ENCODE measurements at regions not wholly inside any gene's neighbourhood (a gene's known extent, or its start where the extent isn't known, plus 50 kb on each side); places are given as distances from the start of the nearest gene placed in this dataset.

DNA sequence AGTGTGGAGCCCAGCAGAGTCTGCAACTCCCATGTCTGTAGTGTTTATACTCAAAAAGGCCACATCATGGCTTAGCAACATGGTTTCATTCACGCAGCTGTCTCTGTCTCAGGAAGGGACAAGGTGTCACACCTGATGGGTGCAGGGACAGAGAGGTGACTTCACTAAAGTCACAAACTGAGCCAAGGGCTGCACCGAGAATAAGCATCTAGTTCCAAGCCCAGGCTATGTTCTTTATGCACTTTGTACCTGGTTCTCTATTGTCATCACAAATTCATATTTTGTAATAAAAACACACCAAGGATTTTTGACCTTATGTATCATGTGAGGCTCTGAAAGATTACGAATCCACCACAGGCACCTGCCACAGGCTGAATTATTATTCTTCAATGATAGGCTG, 64.9 kb upstream of the STK32A start:
- no peak for FAIRE-seq
- no peak for TF ChIP-seq POU2F2 (IDR thresholded peaks at IDR 0.05; ENCODE audit: low read depth, low read length)
- TF ChIP-seq SPI1 (IDR thresholded peaks at IDR 0.05; ENCODE audit: low read depth, low read length): no peak
- TF ChIP-seq POLR2AphosphoS5 (IDR thresholded peaks at IDR 0.05; ENCODE audit: low read depth, low read length): no peak
- no peak for TF ChIP-seq POLR2A (IDR thresholded peaks at IDR 0.05; ENCODE audit: low read depth, low read length)
- no peak for TF ChIP-seq TAF1 (IDR thresholded peaks at IDR 0.05; ENCODE audit: low read depth, low read length)
- no peak for TF ChIP-seq PAX5 (IDR thresholded peaks at IDR 0.05; ENCODE audit: insufficient read depth, low read length, severe bottlenecking)
- no peak for DNase-seq (ENCODE audit: insufficient read length, low spot score)

DNA sequence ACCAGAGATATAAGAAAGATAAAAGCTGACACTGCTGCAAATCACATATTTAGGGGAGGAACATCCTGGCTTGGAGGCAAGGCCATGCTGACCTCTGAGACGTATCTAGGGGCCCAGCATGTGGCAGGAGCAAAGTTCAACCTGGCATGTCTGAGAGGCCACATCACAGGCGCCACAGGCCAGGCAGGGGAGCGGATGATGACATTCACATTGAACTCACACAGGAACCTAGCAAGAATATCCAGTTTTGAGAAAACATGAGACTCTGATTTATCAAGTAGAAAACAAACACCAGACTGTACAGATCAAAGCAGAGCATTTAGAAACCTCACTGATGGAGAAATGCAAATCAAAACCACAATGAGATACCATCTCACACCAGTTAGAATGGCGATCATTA, 64.2 kb upstream of the STK32A start:
- no peak for FAIRE-seq
- TF ChIP-seq TAF1 (IDR thresholded peaks at IDR 0.05; ENCODE audit: low read depth, low read length): no peak
- DNase-seq (ENCODE audit: insufficient read length, low spot score): no peak

DNA sequence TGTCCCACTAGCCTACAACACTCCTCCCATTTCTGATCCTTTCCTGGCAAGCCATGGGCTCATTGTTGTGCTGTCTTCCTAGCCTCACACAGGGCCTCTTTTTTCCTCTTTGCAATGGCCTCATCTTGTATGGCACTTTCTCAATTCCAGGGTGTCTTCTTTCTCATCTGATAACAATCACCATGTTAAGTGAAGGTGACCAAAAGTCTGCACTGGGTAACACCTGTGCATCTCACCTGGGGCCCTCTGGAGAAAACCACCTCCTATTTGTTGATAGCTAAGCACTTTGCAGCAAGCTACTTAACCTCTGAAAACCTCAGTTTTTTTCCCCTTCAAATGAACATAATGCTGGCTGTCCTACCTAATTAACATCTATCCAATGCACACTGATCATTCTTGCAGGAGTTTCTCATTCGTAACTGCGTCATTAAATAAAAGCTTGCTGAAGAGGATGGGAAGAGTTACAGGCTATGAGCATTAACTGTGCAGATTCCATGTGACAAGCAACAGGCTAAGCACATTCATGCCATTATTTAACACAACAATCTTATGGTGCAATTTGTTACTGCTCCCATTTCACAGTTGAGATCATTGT, 60.1 kb upstream of the STK32A start:
- FAIRE-seq: no peak
- no peak for DNase-seq (ENCODE audit: insufficient read length, low spot score)
- TF ChIP-seq SPI1 (IDR thresholded peaks at IDR 0.05; ENCODE audit: low read depth, low read length) (no peak), TAF1 (IDR thresholded peaks at IDR 0.05; ENCODE audit: low read depth, low read length) (no peak), POU2F2 (IDR thresholded peaks at IDR 0.05; ENCODE audit: low read depth, low read length) (no peak), POLR2AphosphoS5 (IDR thresholded peaks at IDR 0.05; ENCODE audit: low read depth, low read length) (no peak), PAX5 (IDR thresholded peaks at IDR 0.05; ENCODE audit: insufficient read depth, low read length, severe bottlenecking) (no peak), POLR2A (IDR thresholded peaks at IDR 0.05; ENCODE audit: low read depth, low read length) (no peak)

DNA sequence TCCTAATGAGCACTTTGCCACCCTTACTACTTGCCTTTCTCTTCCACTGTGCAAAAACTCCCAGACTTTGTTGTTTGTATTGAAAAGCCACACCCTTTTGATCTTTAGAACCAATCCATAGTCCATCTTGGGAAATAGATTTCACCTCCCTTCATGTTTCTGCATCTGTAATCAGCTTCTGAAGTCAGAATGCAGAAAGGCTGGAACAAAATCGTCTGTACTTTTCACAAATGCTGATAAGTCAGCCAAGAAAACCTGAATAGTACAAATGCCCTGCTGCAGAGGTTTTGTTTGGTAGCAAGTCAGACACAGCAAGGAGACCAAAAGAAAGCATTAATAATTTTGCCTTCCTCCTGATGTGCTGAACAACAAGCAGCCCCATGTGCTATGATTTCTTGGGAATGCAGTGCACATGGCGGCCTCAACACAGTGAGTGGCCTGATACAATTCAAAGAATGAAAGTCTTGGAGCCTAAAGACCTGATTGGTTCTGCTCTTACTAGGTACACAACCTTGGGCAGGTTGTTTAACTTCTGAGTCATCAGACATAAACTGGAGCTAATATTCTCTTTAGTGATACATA, 59.2 kb upstream of the STK32A start:
- TF ChIP-seq POLR2A (IDR thresholded peaks at IDR 0.05; ENCODE audit: low read depth, low read length) (no peak), PAX5 (IDR thresholded peaks at IDR 0.05; ENCODE audit: insufficient read depth, low read length, severe bottlenecking) (no peak), POU2F2 (IDR thresholded peaks at IDR 0.05; ENCODE audit: low read depth, low read length) (no peak), TAF1 (IDR thresholded peaks at IDR 0.05; ENCODE audit: low read depth, low read length) (no peak), SPI1 (IDR thresholded peaks at IDR 0.05; ENCODE audit: low read depth, low read length) (no peak)
- FAIRE-seq (no peak), DNase-seq (ENCODE audit: insufficient read length, low spot score) (no peak)

DNA sequence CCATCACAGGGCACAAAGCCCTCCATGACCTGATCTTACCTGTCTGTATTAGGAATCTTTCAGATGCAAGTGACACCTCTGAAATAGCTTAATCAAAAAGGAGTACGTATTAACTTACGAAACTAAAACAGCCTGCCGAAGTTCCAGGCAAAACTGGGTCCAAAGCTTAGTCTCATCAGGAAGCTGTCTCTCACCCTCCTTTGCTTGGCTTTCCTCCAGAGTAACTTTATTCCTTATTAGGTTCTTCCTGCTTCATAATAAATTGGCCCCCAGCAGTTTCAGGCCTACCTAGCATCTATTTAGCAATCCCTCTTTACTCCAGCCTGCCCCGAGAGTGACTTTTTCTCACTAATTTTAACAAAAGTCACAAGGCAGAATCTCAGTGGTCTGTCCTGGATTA, 58.4 kb upstream of the STK32A start:
- TF ChIP-seq POLR2AphosphoS5 (IDR thresholded peaks at IDR 0.05; ENCODE audit: low read depth, low read length) (no peak), SPI1 (IDR thresholded peaks at IDR 0.05; ENCODE audit: low read depth, low read length) (no peak), PAX5 (IDR thresholded peaks at IDR 0.05; ENCODE audit: insufficient read depth, low read length, severe bottlenecking) (no peak), POU2F2 (IDR thresholded peaks at IDR 0.05; ENCODE audit: low read depth, low read length) (no peak), TAF1 (IDR thresholded peaks at IDR 0.05; ENCODE audit: low read depth, low read length) (no peak), POLR2A (IDR thresholded peaks at IDR 0.05; ENCODE audit: low read depth, low read length) (no peak)
- DNase-seq (ENCODE audit: insufficient read length, low spot score) (no peak), FAIRE-seq (no peak)

DNA sequence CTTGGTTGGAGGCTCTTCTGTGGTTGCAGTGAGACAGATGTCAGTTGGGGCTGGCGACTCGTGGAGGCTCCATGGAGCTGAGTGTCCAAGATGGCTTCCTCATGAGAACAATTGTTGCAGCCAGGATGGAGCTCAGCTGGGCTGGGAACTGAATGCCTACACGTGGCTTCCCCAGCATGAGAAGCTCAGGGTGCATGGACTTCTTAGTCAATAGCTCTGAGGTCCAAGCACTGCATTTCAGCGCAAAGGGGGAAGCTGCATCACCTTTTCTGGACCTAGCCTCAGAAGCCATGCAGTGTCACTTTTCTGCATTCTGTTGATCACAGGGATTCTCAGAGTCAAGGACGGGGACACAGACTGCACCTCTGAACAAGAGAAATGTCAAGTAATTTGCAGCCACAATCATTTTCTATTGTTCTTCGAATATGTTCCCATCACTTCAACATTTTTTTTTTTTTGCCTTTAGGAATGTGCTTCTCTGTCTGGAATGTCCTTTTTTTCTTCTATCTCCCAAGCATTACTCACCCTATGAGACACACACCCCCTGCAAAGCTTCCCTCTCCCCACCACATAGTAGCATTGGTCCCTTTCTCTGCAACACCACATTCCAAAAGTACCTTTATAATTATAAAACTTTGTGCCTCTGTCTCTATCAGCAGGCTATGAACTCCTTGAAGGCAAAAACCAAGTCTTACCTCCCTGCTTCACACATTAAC, 57.5 kb upstream of the STK32A start:
- FAIRE-seq: no peak
- DNase-seq (ENCODE audit: insufficient read length, low spot score): no peak
- TF ChIP-seq TAF1 (IDR thresholded peaks at IDR 0.05; ENCODE audit: low read depth, low read length) (no peak), SPI1 (IDR thresholded peaks at IDR 0.05; ENCODE audit: low read depth, low read length) (no peak), PAX5 (IDR thresholded peaks at IDR 0.05; ENCODE audit: insufficient read depth, low read length, severe bottlenecking) (no peak), POLR2A (IDR thresholded peaks at IDR 0.05; ENCODE audit: low read depth, low read length) (no peak), POLR2AphosphoS5 (IDR thresholded peaks at IDR 0.05; ENCODE audit: low read depth, low read length) (no peak)

DNA sequence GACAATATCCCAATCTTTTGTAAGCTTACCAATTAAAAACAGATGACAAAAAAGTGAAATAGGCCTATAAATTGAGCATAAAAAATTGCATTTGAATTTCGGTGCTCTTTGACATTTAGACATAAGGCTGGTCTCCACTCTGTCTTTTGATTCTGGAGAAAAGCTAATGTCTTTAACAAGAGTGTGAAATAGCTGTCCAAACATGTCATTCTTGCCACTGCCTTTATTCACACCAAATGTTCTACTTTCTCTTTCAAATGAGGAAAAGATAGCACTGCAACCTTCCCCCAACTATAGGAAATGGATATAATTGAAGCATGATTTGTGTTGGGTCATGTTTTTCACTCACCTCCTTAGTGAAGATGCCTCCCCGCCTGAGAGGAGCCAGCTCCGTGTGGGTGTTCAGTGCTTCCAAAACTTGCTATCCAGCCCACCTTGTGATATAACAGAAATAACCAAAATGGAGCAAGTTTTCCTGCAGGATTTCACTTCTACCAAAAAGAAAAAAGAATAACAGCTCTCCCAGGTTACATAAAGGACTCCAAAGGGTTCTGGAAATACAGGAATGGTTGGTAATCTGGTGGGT, 55.2 kb upstream of the STK32A start:
- TF ChIP-seq TAF1 (IDR thresholded peaks at IDR 0.05; ENCODE audit: low read depth, low read length) (no peak), POLR2A (IDR thresholded peaks at IDR 0.05; ENCODE audit: low read depth, low read length) (no peak), POLR2AphosphoS5 (IDR thresholded peaks at IDR 0.05; ENCODE audit: low read depth, low read length) (no peak), SPI1 (IDR thresholded peaks at IDR 0.05; ENCODE audit: low read depth, low read length) (no peak), POU2F2 (IDR thresholded peaks at IDR 0.05; ENCODE audit: low read depth, low read length) (no peak), PAX5 (IDR thresholded peaks at IDR 0.05; ENCODE audit: insufficient read depth, low read length, severe bottlenecking) (no peak)
- DNase-seq (ENCODE audit: insufficient read length, low spot score) (no peak), FAIRE-seq (no peak)

DNA sequence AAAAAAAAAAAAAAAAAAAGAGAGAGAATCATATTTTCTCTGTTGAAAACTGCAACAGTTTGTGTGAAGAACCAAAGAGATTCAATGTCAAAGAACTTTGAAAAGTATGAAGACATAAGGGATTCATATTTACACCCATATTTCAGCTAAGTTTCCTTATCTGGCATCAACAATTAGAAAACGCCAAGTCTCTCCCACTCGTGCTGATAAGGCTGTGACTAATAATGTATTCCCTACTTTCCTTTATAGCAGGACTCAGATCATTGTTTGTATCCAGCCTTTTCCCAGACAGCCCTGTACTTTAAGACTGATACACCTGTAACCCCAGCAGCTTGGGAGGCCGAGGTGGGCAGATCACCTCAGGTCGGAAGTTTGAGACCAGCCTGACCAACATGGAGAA, 54.1 kb upstream of the STK32A start:
- no peak for DNase-seq (ENCODE audit: insufficient read length, low spot score)
- no peak for TF ChIP-seq TAF1 (IDR thresholded peaks at IDR 0.05; ENCODE audit: low read depth, low read length)
- no peak for FAIRE-seq

Data from GM12891 (cell line).